HPDE6-E6E7 (cell line): ENCODE measurements at regions not wholly inside any gene's neighbourhood (a gene's known extent, or its start where the extent isn't known, plus 50 kb on each side); places are given as distances from the start of the nearest gene placed in this dataset.

ENCODE experiments used
- DNase-seq: peaks from one replicate; pipeline ENCODE4 v3.0.0; 2011; ENCODE audit warnings: missing footprints; ENCODE audit errors: extremely low spot score

GRCh38 chr13:58187881-58188280, 556.3 kb downstream of the PCDH17 start:
- DNase-seq: no peak

- no peak for DNase-seq
These were observed 559.0 kb downstream of the PCDH17 start for GRCh38 chr13:58190577-58190976.

GRCh38 chr13:58191754-58192153, 560.2 kb downstream of the PCDH17 start:
- DNase-seq: no peak

- no peak for DNase-seq
These were observed 570.6 kb downstream of the PCDH17 start for GRCh38 chr13:58202099-58202498.

GRCh38 chr13:58207501-58207900, 576.0 kb downstream of the PCDH17 start:
- no peak for DNase-seq

GRCh38 chr13:58235454-58235853, 603.9 kb downstream of the PCDH17 start:
- DNase-seq: no peak

GRCh38 chr13:58238972-58239773, 607.6 kb downstream of the PCDH17 start:
- DNase-seq: no peak

GRCh38 chr13:58239774-58240268, 608.3 kb downstream of the PCDH17 start:
- DNase-seq: no peak

- no peak for DNase-seq
These were observed 615.5 kb downstream of the PCDH17 start for GRCh38 chr13:58247080-58247479.

- DNase-seq: no peak
These were observed 623.4 kb downstream of the PCDH17 start for GRCh38 chr13:58254943-58255342.

- DNase-seq: no peak
These were observed 634.7 kb downstream of the PCDH17 start for GRCh38 chr13:58266271-58266670.

GRCh38 chr13:58298556-58299135, 667.1 kb downstream of the PCDH17 start:
- DNase-seq: no peak

GRCh38 chr13:58300224-58300623, 668.7 kb downstream of the PCDH17 start:
- DNase-seq: no peak

- DNase-seq: no peak
These were observed 669.6 kb downstream of the PCDH17 start for GRCh38 chr13:58300974-58301681.

GRCh38 chr13:58302349-58302748, 670.8 kb downstream of the PCDH17 start:
- no peak for DNase-seq

- no peak for DNase-seq
These were observed 674.5 kb downstream of the PCDH17 start for GRCh38 chr13:58306062-58306461.

GRCh38 chr13:58313219-58313618, 681.7 kb downstream of the PCDH17 start:
- no peak for DNase-seq

GRCh38 chr13:58318495-58319167, 687.1 kb downstream of the PCDH17 start:
- DNase-seq: no peak

GRCh38 chr13:58324161-58324560, 692.6 kb downstream of the PCDH17 start:
- DNase-seq: peak; percentile 2

- DNase-seq: no peak
These were observed 698.2 kb downstream of the PCDH17 start for GRCh38 chr13:58329746-58330145.

GRCh38 chr13:58340895-58341294, 709.4 kb downstream of the PCDH17 start:
- no peak for DNase-seq

GRCh38 chr13:58341318-58341717, 709.8 kb downstream of the PCDH17 start:
- no peak for DNase-seq
